ENCODE measurements at regions not wholly inside any gene's neighbourhood (a gene's known extent, or its start where the extent isn't known, plus 50 kb on each side); places are given as distances from the start of the nearest gene placed in this dataset.

DNA sequence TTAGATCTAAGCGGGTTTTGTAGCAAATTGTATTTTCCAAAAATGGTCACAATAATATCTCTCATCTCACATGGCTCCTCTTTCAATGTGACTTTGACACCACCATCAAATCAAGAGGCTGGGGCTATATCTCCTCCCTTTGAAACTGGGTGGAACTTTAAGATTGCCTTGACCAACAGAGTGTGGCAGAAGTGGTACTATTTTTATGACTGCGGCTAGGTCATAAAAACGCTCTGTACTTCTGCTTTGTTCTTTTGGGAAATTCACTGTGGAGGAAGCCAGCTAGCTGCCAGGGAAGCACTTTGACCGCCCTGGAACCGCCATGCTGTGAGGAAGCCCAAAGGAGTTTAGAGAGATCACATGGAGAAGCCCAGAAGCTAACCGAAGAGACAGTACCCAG is 50.7 kb upstream of the ACOT11 start:
- no peak for DNase-seq

DNA sequence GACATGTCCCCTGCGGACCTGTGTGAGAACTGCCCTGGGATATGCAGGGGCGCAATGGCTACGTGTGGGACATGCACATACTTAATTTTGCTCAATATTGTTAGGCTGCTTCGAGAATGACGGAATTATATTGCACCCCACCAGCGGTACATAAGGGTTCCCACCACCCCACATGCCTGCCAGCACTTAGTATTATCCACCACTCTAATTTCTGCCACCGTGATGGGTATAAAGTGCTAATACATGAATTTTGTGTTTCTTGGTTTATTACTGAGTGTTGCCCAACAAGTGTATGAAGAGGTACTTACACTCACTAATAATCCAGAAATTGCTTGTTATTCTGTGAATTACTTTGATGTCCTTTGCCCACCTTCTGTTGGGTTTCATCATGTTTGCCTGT is 52.1 kb upstream of the ACOT11 start:
- no peak for DNase-seq

GRCh38 chr1:54493608-54494007 is 54.4 kb upstream of the ACOT11 start:
- no peak for DNase-seq

GRCh38 chr1:54490361-54491248 is 57.4 kb upstream of the ACOT11 start:
- DNase-seq, result no peak

GRCh38 chr1:54489627-54490250 is 58.3 kb upstream of the ACOT11 start:
- DNase-seq, result no peak

DNA sequence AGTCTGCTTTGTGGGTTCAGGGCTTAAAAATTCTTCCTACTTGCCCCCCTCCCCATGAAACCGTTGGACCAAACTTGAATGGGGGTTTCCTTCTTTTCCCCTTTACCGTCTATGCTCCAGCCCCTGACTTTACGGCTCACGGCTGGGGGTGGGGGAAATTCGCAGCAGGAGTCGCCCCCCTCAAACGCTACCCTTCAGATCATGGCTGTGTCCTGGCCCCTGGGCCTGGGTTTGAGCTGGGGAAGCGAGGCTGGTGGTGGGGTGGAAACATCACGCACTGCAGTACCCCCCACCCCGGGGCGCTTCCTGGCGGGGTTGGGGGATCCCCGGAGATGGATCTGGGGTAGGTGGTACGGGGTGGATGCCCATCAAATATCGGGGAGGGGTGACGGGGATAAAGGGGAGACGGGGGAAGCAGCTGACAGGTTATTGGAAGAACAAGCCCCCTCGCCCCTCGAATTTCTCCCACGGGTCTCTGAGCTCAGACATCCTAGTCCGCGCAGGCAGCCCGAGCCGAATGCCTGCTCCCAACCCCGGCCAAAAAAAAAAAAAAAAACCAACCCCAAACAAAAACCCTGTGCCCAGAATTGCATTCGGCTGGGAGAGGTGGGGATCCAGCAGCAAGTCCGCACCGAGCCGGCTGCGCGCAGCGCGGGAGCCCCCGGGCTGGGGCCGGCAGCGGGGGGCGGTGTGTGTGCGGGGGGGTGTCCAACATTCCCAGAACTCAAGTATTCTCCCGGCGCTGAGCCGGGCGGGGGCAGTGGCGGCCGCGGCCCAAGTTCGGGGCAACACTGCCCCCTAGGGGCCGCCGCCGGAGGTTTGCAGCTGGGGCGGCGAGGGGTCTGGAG is 59.0 kb upstream of the ACOT11 start:
- peak; percentile 47 for DNase-seq

GRCh38 chr1:54488065-54488750 is 59.8 kb upstream of the ACOT11 start:
- peak; percentile 82 for DNase-seq

GRCh38 chr1:54487571-54488050 is 60.4 kb upstream of the ACOT11 start:
- no peak for DNase-seq

DNA sequence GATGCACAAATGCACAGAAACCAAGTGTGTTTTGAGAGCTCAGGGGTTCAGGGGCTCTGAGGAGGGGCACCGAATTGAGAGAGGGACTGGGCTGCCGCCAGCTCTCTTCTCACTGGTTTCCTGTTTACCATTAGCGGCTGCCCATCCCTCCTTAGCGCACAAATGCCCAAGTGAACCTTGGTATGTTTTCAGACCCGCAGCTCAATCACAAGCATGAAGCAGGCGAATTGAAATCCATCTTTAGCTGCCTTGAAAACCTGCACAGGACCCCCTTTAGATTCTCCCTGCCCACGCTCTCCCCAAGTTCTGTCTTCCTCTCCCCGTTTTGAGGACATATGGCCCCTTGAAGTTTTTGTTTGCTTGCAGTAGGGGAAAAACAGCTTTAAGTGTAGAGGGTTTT is 61.1 kb upstream of the ACOT11 start:
- DNase-seq, result peak; percentile 17

DNA sequence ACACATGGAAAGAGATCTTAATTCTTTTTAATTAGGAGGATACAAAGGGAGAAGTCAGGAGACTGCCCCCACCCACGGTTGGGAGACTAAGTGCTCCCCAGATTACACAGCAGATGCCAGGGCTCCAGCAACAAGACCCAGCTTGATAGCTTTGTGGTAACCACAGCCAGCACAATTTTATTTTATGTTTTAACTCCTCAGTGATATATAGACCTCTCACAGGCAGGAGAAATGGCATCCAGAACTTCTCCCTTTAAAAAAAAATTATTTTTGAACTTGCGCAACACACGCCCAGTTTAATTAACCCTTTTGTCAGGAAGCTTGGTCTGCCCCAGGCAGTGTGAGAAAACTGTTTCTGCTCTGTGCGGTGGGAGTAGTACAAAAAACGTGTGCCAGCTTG is 62.6 kb upstream of the ACOT11 start:
- no peak for DNase-seq

- DNase-seq, result no peak
Measured at GRCh38 chr1:54483875-54484437, 64.1 kb upstream of the ACOT11 start.

DNA sequence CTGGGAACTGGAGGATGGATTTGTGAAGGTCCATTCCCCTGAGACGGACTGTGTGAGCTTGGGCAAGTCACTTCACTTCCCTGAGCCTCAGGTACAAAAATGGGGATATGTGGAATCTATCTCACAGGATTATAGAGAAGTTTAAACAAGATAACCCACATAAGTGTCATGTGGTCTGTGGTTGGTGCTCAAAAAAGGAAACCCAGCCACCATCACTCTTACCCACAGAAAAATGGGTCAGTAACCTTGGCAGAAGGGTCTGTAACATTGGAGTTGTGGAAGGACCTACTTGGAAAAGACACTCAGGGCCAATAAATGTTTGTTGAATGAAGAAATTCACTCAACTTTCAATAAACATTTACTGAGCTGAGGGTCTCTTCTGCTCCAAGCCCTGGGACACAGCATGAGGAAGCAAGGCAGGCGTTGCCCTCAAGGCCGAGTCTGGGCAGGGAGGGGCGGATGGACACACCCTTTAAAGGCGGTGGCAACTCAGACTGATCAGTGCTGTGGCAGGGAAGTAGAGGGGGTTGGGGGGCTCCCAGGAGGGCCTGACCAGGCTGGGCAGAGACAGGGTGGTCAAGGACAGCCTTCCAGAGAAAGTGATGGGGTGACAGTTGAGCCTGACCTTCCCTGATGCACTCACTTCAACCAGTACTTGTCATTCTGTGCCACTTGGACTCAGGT is 66.7 kb upstream of the ACOT11 start:
- peak; percentile 43 for DNase-seq

DNA sequence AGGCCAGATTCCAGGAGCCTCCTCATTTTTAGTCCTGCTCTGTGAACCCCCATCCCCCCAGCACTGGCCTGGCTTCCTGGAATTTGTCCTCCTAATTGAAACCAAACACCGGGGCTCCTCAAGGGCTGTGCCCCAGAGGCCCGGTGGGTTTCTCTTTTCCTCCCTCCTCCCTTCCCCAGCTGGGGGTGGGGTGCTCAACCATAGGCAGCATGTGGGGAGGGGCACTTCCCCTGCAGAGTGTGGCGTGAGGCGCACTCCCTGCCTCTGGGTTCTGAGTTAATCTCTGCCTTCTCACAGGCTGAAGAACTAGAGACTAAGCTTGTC is 67.5 kb upstream of the ACOT11 start:
- DNase-seq, result peak; percentile 30

- DNase-seq, result no peak
Measured at GRCh38 chr1:54479841-54480524, 68.0 kb upstream of the ACOT11 start.

DNA sequence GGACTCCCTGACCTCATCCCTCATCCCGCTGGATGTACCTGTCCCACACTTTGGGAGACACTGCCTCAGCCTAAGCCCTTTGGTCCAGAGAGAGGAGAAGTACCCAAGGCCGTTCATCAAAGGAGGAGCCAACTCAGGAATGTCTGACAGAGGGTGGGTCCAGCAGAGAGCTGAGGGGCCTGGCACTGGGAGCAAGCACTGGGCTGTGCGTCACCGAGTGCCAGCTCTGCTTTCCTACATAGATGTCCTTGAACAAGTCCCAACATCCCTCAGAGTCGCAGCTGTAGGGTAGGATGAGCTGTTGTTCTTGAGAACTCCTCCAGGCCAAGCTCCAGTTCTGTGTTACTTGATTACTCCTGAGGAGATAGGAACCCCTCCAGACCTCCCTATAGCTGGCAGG is 68.8 kb upstream of the ACOT11 start:
- DNase-seq, result no peak

DNA sequence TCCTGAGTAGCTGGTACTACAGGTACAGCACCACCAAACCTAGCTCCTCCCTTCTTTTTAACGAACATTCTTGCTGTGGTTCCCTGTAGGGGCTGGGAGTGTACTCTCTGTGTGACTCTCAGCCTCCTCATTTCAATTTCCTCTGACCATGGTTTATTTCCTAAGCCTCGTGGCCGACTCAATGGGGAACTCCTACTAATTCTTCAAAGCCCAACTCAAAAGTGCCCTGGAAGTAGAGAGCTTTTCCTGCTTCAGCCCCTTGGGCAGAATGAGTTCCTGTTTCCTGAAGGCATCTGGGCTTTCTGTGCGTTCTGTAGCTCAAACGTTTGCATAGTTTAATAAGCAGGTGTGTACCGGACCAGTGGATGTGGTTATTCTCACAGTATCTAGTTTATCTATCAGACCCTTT is 70.9 kb upstream of the ACOT11 start:
- DNase-seq, result peak; percentile 29

GRCh38 chr1:54476530-54477109 is 70.4 kb upstream of the SSBP3 start:
- DNase-seq, result no peak

DNA sequence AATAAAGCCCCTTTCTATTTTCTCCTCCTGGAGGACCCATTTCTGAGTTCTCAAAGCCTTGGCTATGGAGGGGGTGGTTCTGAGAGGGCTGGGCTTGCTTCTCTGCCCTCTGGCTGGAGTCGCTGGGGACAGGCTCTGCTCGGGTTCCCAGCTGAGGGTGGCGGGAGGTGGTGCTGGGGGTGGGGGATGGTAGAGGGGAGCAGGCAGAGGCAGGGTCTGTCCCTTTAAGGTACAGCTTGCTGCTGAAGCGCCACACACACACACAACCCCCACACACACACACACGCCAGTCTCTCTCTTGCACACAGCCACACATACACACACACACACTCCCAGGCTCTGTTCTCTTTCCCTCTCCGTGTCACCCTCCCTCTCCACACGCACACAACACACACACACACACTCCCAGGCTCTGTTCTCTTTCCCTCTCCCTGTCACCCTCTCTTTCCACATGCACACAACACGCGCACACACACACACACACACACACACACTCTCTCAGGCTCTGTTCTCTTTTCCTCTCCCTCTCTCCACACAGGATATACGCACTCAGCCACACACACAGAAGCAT is 69.8 kb upstream of the SSBP3 start:
- no peak for DNase-seq

- DNase-seq, result peak; percentile 80
Measured at GRCh38 chr1:54475357-54475881, 69.2 kb upstream of the SSBP3 start.
